GM12878 (cell line): ENCODE measurements at regions not wholly inside any gene's neighbourhood (a gene's known extent, or its start where the extent isn't known, plus 50 kb on each side); places are given as distances from the start of the nearest gene placed in this dataset.

Source experiments
- CUX1 ChIP-seq: IDR thresholded peaks from 2 replicates; pipeline ENCODE4 v1.6.1; 2012; ENCODE audit warnings: improper control_type of control experiment, low read depth, low read length; ENCODE audit not compliant: insufficient replicate concordance
- GATAD2B ChIP-seq: fragments of 450-650 bp; conservative IDR thresholded peaks from 2 replicates; pipeline ENCODE4 v1.6.1; 2017; ENCODE audit warnings: low read depth, mild to moderate bottlenecking, moderate library complexity
- IKZF2 ChIP-seq, 2 experiments: fragments of 450-650 bp; IDR thresholded peaks; 2 replicates each; pipeline ENCODE4 v1.6.1; 2017; ENCODE audit warnings: mild to moderate bottlenecking in 2 of 2, moderate library complexity in 2 of 2
- RUNX3 ChIP-seq: IDR thresholded peaks from 2 replicates; pipeline ENCODE4 v1.6.1; 2012; ENCODE audit warnings: low read length, inconsistent platforms
- SKIL ChIP-seq: fragments of 450-650 bp; IDR thresholded peaks from 2 replicates; pipeline ENCODE4 v1.6.1; 2017; ENCODE audit warnings: mild to moderate bottlenecking, low read depth, inconsistent platforms; ENCODE audit not compliant: poor library complexity, severe bottlenecking
- SPI1 ChIP-seq: IDR thresholded peaks from 2 replicates; pipeline ENCODE4 v1.6.1; 2011; ENCODE audit warnings: low read depth, mild to moderate bottlenecking, low read length, moderate library complexity, borderline replicate concordance; ENCODE audit not compliant: insufficient read depth
- USF1 ChIP-seq: IDR thresholded peaks from 2 replicates; pipeline ENCODE4 v1.6.1; 2011; ENCODE audit warnings: borderline replicate concordance, low read depth, mild to moderate bottlenecking, moderate library complexity, mixed read lengths, low read length; ENCODE audit not compliant: insufficient read depth; ENCODE audit errors: extremely low read length
- ZBTB4 ChIP-seq: fragments of 450-650 bp; formaldehyde crosslinking; IDR thresholded peaks from 2 replicates; pipeline ENCODE4 v1.4.0; 2022; ENCODE audit warnings: mild to moderate bottlenecking, moderate library complexity
- TF ChIP-seq, protein P1 (sequence below): IDR thresholded peaks from 2 replicates; pipeline ENCODE4 v1.6.1; 2011; ENCODE audit warnings: borderline replicate concordance, low read depth, mild to moderate bottlenecking, moderate library complexity, low read length; ENCODE audit not compliant: insufficient read depth, poor library complexity, severe bottlenecking

DNA sequence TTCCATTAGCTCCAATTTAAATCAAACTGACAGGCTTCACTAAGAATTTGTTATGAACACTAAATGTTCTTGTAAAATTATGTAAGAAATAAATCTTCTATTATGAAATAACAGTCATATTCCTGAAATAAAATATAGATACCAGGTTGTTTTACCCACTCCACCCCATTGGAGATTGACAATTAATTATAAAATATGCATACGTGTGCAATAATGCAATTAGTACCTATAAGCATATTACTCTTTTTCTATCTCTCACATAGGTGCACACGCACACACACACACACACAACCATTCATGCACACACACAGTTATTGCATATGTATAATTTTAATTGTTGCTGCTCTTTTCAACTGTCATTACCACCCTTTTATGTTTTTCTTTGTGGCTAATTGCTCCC lies 395.7 kb downstream of the SLITRK5 start (continued):
- TF ChIP-seq SKIL (no peak), IKZF2 (IDR thresholded peaks at IDR 0.05) (no peak), CUX1 (no peak), ZBTB4 (CRISPR knock-in tag) (no peak), SPI1 (no peak), GATAD2B (no peak), USF1 (no peak), RUNX3 (no peak)
- TF ChIP-seq, protein P1, sequence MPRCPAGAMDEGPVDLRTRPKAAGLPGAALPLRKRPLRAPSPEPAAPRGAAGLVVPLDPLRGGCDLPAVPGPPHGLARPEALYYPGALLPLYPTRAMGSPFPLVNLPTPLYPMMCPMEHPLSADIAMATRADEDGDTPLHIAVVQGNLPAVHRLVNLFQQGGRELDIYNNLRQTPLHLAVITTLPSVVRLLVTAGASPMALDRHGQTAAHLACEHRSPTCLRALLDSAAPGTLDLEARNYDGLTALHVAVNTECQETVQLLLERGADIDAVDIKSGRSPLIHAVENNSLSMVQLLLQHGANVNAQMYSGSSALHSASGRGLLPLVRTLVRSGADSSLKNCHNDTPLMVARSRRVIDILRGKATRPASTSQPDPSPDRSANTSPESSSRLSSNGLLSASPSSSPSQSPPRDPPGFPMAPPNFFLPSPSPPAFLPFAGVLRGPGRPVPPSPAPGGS = no peak
- TF ChIP-seq, all 136 proteins: peak for 0
